ENCODE measurements at regions not wholly inside any gene's neighbourhood (a gene's known extent, or its start where the extent isn't known, plus 50 kb on each side); places are given as distances from the start of the nearest gene placed in this dataset.
A peak's percentile ranks its signal among the peaks of the same experiment; 100 is the strongest.

- Mint-ChIP-seq H3K4me1 (no peaks in the 10 kb centered on the region), H3K4me3 (no peak overlapping the region), H3K36me3 (ENCODE audit: low read depth) (no peaks in the 10 kb centered on the region), H3K27ac (no peak overlapping the region), H3K9me3 (no peaks in the 10 kb centered on the region), H3K27me3 (ENCODE audit: low read depth) (peaks cover 24% of the 10 kb centered on the region)
- TF ChIP-seq, protein P1, sequence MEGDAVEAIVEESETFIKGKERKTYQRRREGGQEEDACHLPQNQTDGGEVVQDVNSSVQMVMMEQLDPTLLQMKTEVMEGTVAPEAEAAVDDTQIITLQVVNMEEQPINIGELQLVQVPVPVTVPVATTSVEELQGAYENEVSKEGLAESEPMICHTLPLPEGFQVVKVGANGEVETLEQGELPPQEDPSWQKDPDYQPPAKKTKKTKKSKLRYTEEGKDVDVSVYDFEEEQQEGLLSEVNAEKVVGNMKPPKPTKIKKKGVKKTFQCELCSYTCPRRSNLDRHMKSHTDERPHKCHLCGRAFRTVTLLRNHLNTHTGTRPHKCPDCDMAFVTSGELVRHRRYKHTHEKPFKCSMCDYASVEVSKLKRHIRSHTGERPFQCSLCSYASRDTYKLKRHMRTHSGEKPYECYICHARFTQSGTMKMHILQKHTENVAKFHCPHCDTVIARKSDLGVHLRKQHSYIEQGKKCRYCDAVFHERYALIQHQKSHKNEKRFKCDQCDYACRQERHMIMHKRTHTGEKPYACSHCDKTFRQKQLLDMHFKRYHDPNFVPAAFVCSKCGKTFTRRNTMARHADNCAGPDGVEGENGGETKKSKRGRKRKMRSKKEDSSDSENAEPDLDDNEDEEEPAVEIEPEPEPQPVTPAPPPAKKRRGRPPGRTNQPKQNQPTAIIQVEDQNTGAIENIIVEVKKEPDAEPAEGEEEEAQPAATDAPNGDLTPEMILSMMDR (IDR thresholded peaks at IDR 0.05; ENCODE audit: unreplicated experiment in 3 of 3) = no peak
Observed at GRCh38 chr6:40923880-40924279, 115.1 kb downstream of the UNC5CL start.

DNA sequence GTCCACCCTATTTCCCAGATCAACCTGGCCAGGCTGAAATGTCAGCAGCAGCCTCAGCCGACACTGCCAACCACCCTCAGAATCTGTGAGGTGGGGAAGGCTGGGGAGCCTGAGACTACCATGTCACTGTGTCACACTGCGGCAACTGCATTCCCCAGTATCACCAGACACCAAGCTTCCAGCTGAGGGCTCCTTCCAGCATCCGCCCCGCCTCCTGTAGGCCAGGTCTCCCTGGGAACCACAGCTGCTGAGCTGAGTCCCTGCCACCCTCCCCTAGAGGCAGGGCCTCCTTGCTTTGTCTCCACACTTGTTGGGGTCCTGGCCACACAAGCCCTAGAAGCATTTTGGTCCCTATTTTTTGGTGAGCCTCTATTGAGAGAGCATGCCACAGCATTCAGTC, 115.7 kb downstream of the UNC5CL start:
- Mint-ChIP-seq H3K9me3 (no peaks in the 10 kb centered on the region), H3K4me3 (no peak overlapping the region), H3K36me3 (ENCODE audit: low read depth) (no peaks in the 10 kb centered on the region), H3K27me3 (ENCODE audit: low read depth) (peaks cover 28% of the 10 kb centered on the region), H3K4me1 (no peaks in the 10 kb centered on the region), H3K27ac (no peak overlapping the region)
- TF ChIP-seq, protein P1 (IDR thresholded peaks at IDR 0.05; ENCODE audit: unreplicated experiment in 3 of 3) = no peak

GRCh38 chr6:40922281-40922680, 116.7 kb downstream of the UNC5CL start:
- Mint-ChIP-seq H3K9me3 (no peaks in the 10 kb centered on the region), H3K36me3 (ENCODE audit: low read depth) (no peaks in the 10 kb centered on the region), H3K4me3 (no peak overlapping the region), H3K27ac (no peak overlapping the region), H3K27me3 (ENCODE audit: low read depth) (peaks cover 28% of the 10 kb centered on the region), H3K4me1 (no peaks in the 10 kb centered on the region)
- TF ChIP-seq, protein P1 (IDR thresholded peaks at IDR 0.05; ENCODE audit: unreplicated experiment in 3 of 3) = no peak

DNA sequence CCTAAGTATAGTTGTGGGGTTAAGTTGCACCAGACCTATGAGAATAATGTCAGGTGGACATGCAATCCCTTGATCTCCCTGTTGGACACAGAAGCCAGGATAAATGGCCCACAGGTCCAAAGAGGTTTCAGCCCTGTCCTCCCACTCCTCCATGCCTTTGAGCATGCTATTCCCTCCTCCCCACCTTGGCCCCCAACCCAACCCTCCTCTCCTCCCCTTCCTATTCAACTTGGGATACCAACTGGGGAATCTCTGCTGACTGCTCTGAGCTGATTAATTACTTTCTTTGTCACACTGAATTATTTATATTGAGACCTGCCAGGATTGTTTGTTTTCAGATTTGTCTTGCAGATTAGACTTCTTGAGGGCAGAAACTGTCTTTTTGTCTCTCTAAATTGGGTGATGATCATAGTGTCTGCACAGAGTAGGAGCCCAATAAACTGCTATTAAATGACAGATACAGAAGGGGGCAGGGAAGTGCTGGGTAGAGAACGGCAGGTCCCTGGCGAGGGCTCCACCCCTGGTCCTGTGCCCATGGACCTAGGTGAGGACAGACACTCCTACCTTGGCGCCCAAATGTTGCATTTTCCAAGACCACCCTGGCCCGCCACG, 120.9 kb downstream of the UNC5CL start:
- peaks cover 5% of the 10 kb centered on the region for H3K4me1 Mint-ChIP-seq
- TF ChIP-seq, protein P1 (IDR thresholded peaks at IDR 0.05; ENCODE audit: unreplicated experiment in 3 of 3) = no peak
- peaks cover 41% of the 10 kb centered on the region for H3K27me3 Mint-ChIP-seq (ENCODE audit: low read depth)
- no peak overlapping the region for H3K4me3 Mint-ChIP-seq
- no peaks in the 10 kb centered on the region for H3K9me3 Mint-ChIP-seq
- H3K36me3 Mint-ChIP-seq (ENCODE audit: low read depth) = no peaks in the 10 kb centered on the region
- H3K27ac Mint-ChIP-seq = no peak overlapping the region

DNA sequence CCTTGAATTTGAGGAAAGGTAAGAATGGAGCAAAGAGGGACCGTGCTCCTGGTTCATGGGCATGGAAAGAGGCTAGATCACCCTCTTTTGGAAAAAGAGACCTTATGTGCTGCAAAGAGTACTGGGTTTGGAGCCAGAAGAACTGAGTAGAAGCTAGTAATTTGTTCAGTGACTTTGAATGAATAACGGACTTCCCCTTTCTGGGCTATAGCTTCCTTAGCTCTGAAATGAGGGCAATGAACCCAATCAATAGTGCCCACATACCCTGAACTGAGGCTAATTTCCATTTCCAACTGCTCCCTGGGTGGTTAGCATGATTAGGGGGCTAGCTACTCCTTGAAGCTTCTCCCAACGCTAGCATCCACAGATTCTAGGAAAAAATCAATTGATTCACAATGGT, 121.4 kb downstream of the UNC5CL start:
- H3K4me1 Mint-ChIP-seq = peaks cover 5% of the 10 kb centered on the region
- no peak overlapping the region for H3K27ac Mint-ChIP-seq
- no peaks in the 10 kb centered on the region for H3K36me3 Mint-ChIP-seq (ENCODE audit: low read depth)
- TF ChIP-seq, protein P1 (IDR thresholded peaks at IDR 0.05; ENCODE audit: unreplicated experiment in 3 of 3) = no peak
- no peak overlapping the region for H3K4me3 Mint-ChIP-seq
- H3K9me3 Mint-ChIP-seq = no peaks in the 10 kb centered on the region
- H3K27me3 Mint-ChIP-seq (ENCODE audit: low read depth) = peaks cover 37% of the 10 kb centered on the region

DNA sequence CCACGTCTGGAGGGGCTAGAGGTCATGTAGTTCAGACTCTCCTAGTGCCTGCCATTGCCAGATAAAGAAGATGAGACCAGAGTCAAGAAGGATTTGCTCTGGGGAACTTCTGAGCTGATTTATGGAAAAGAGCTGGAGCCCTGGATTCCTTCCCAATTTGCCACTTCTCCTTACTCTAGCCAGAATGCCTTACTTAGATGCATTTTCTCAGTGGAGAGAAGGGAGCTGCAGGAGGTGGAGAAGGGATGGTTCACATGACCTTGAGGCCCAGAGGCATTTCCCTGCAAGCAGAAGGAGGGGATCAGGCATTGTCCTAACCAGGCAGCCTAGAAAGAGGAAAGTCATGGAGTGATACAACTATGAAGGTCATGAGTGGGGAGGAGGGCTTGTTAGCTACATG, 122.2 kb downstream of the UNC5CL start:
- Mint-ChIP-seq H3K9me3 (no peaks in the 10 kb centered on the region), H3K27me3 (ENCODE audit: low read depth) (peaks cover 37% of the 10 kb centered on the region), H3K27ac (peak overlapping the region; percentile 52 to 56 (median 54)), H3K4me3 (no peak overlapping the region), H3K4me1 (peaks cover 5% of the 10 kb centered on the region), H3K36me3 (ENCODE audit: low read depth) (no peaks in the 10 kb centered on the region)
- TF ChIP-seq, protein P1 (IDR thresholded peaks at IDR 0.05; ENCODE audit: unreplicated experiment in 3 of 3) = no peak
